Thyroid gland (tissue), 4 donors: ENCODE measurements at regions not wholly inside any gene's neighbourhood (a gene's known extent, or its start where the extent isn't known, plus 50 kb on each side); places are given as distances from the start of the nearest gene placed in this dataset.

ENCODE experiments used
- POLR2A ChIP-seq, 2 donors: fragments of 450-650 bp; IDR thresholded peaks; one replicate each; pipeline ENCODE4 v1.6.1; 2017; ENCODE audit warnings: antibody characterized with exemption in 2 of 2, mild to moderate bottlenecking in 2 of 2, moderate library complexity in 1 of 2
- TF ChIP-seq, protein P1 (sequence below), 6 experiments: fragments of 200-600 bp in 3 of 6; fragments of 450-650 bp in 3 of 6; sonication (generic) in 3 of 6; IDR thresholded peaks; one replicate each; pipeline ENCODE4 v1.5.1; 2016 to 2019; ENCODE audit warnings: antibody characterized with exemption in 6 of 6, mild to moderate bottlenecking in 2 of 6, inconsistent platforms in 1 of 6, moderate library complexity in 1 of 6

DNA sequence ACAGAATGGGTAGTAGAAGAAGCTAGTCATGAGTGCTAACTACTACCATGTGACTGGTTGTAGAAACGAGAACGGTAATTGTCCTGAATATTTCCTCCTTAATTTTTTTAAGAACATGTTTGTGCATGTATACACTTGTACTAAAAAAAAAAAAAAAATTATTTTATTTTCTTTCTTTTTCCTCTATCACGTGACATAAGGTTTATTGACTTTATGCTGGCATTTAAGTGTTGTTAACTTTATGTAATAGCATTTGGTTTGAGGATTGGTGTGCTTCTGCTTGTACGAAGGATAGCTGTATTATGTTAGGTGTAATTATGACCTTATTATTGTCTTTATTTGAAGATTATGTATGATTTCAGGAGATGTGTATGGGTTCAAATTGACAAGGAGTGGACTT lies 349.1 kb upstream of the PTPRD start:
- TF ChIP-seq, protein P1, sequence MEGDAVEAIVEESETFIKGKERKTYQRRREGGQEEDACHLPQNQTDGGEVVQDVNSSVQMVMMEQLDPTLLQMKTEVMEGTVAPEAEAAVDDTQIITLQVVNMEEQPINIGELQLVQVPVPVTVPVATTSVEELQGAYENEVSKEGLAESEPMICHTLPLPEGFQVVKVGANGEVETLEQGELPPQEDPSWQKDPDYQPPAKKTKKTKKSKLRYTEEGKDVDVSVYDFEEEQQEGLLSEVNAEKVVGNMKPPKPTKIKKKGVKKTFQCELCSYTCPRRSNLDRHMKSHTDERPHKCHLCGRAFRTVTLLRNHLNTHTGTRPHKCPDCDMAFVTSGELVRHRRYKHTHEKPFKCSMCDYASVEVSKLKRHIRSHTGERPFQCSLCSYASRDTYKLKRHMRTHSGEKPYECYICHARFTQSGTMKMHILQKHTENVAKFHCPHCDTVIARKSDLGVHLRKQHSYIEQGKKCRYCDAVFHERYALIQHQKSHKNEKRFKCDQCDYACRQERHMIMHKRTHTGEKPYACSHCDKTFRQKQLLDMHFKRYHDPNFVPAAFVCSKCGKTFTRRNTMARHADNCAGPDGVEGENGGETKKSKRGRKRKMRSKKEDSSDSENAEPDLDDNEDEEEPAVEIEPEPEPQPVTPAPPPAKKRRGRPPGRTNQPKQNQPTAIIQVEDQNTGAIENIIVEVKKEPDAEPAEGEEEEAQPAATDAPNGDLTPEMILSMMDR (IDR thresholded peaks at IDR 0.05), result no peak
- TF ChIP-seq POLR2A (IDR thresholded peaks at IDR 0.05), result no peak
